Epithelial cell of esophagus (primary cell): ENCODE measurements at regions not wholly inside any gene's neighbourhood (a gene's known extent, or its start where the extent isn't known, plus 50 kb on each side); places are given as distances from the start of the nearest gene placed in this dataset.

Experiments used
- DNase-seq: peaks from one replicate; pipeline ENCODE4 v3.0.0; 2010; ENCODE audit warnings: low read depth
- H3K4me3 ChIP-seq: 2 replicates; pipeline ENCODE4 v1.5.1; 2011; ENCODE audit warnings: mild to moderate bottlenecking, low read length, control low read depth
- CTCF ChIP-seq: IDR thresholded peaks from 2 replicates; pipeline ENCODE4 v1.5.1; 2011; ENCODE audit warnings: low read depth, mild to moderate bottlenecking, low read length, control low read depth, inconsistent platforms; ENCODE audit not compliant: insufficient read depth; ENCODE audit errors: missing control alignments

GRCh38 chrX:5528057-5528456, 700.6 kb downstream of the NLGN4X start:
- TF ChIP-seq CTCF = no peak
- no peak overlapping the region for H3K4me3 ChIP-seq
- no peak for DNase-seq

DNA sequence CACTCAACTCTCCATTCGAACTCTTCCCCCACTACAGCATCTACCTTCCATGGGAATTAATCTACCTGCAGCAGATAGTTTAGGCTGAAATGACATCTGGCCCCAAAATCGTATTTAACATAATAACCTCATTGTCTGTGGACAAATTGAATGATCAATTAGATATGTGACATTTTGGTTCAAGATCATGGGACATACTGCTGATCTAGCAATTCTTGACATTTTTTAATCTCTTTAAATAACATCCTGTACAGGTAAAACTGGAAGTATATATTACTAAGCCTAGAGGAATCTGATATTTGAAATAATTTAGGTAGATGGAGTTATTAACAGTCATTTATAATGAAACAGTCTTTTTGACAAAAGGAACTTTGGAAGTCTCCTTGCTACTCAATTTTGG, 702.5 kb downstream of the NLGN4X start:
- no peak for DNase-seq
- no peak overlapping the region for H3K4me3 ChIP-seq
- no peak for TF ChIP-seq CTCF

- TF ChIP-seq CTCF = no peak
- no peak overlapping the region for H3K4me3 ChIP-seq
- DNase-seq = no peak
Observed at GRCh38 chrX:5490786-5491563, 737.7 kb downstream of the NLGN4X start.

GRCh38 chrX:5474282-5474681, 754.4 kb downstream of the NLGN4X start:
- no peak overlapping the region for H3K4me3 ChIP-seq
- no peak for TF ChIP-seq CTCF
- no peak for DNase-seq

GRCh38 chrX:5458300-5458842, 770.3 kb downstream of the NLGN4X start:
- DNase-seq = no peak
- TF ChIP-seq CTCF = no peak
- H3K4me3 ChIP-seq = no peak overlapping the region

DNA sequence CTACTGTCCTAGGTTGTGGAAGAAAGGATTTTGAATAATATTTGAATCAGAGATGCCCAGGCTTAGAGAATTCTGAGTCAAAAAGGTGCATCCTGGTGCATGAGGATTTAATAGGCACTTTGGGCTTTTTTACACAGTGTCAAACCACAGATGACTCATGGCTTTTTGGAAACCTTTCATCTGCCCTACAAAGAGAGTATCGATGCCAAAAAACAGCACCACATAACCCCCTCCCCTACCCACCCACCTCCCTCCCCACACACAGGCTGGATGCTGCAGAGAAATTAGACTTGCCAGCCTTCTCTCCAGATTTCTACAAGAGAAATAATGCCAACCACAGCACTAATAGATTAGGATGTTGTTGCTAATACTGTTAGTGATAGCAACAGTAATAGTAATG, 779.3 kb downstream of the NLGN4X start:
- H3K4me3 ChIP-seq = no peak overlapping the region
- no peak for DNase-seq
- no peak for TF ChIP-seq CTCF

GRCh38 chrX:5431823-5432222, 796.8 kb downstream of the NLGN4X start:
- no peak for TF ChIP-seq CTCF
- no peak for DNase-seq
- H3K4me3 ChIP-seq = no peak overlapping the region
